HCT116 (cell line): ENCODE measurements at regions not wholly inside any gene's neighbourhood (a gene's known extent, or its start where the extent isn't known, plus 50 kb on each side); places are given as distances from the start of the nearest gene placed in this dataset.

Experiments
- ATAC-seq: fragments of 200-7000 bp; cut with Tn5 transposase; 2 replicates; pipeline ENCODE4 v1.9.1; 2020; ENCODE audit warnings: mild to moderate bottlenecking, moderate library complexity
- BruUV-seq: library from RNA; stranded (reverse); fragments of 400-500 nt; replicated peaks from 2 replicates; lab custom pipeline; 2021; lab: Mats Ljungman, UMichigan
- CTCF ChIA-PET: fragments of 300-600 bp; sonication (Branson Sonifier 250); formaldehyde crosslinking; loops from one replicate; lab custom pipeline; 2021; ENCODE audit warnings: antibody characterized with exemption; lab: Charles Lee
- POLR2A ChIA-PET: fragments of 300-600, 350-600 bp; sonication (Branson Sonifier 250); formaldehyde crosslinking; loops from one replicate; lab custom pipeline; 2021; ENCODE audit warnings: antibody characterized with exemption; lab: Charles Lee
- RAD21 ChIA-PET, 2 experiments: fragments of 300-600 bp; sonication (Branson Sonifier 250); formaldehyde crosslinking; loops; one replicate each; lab custom pipeline; 2023; ENCODE audit warnings: low total read pairs in 2 of 2; ENCODE audit not compliant: uncharacterized antibody in 2 of 2, unreplicated experiment in 2 of 2, low non-redundant PET in 1 of 2; lab: Charles Lee
- DNase-seq: peaks from one replicate; pipeline ENCODE4 v3.0.0-alpha.2; 2010; ENCODE audit warnings: low read depth, low spot score
- H2AFZ ChIP-seq: fragments of 200-600 bp; shearing (Covaris generic), sonication (generic); 2 replicates; pipeline ENCODE4 v1.6.1; 2017; ENCODE audit warnings: low read depth, mixed run types, mixed read lengths, antibody characterized with exemption, low read length; ENCODE audit not compliant: poor library complexity, severe bottlenecking
- H3K27ac ChIP-seq: 2 replicates; pipeline ENCODE4 v1.5.1; 2012; ENCODE audit warnings: low read depth, low read length
- H3K27me3 ChIP-seq: fragments of 200-600 bp; sonication (generic); 2 replicates; pipeline ENCODE4 v1.6.1; 2016; ENCODE audit warnings: mixed run types, low read length, mixed read lengths; ENCODE audit not compliant: insufficient read depth
- H3K36me3 ChIP-seq, 2 experiments: fragments of 200-500 bp in 1 of 2; fragments of 200-600 bp in 1 of 2; sonication (Bioruptor generic) in 1 of 2; sonication (generic) in 1 of 2; 2 replicates each; pipeline versions ENCODE4 v1.5.1 to v1.6.1; 2014 to 2016; ENCODE audit warnings: low read length in 2 of 2, inconsistent platforms in 1 of 2, mixed read lengths in 1 of 2, mixed run types in 1 of 2; ENCODE audit not compliant: insufficient read depth in 2 of 2, control insufficient read depth in 1 of 2
- H3K4me1 ChIP-seq, 2 experiments: fragments of 200-600 bp in 1 of 2; sonication (generic) in 1 of 2; 2 replicates each; pipeline versions ENCODE4 v1.5.1 to v1.6.1; 2012 to 2017; ENCODE audit warnings: low read length in 2 of 2, inconsistent platforms in 1 of 2, mild to moderate bottlenecking in 1 of 2, mixed read lengths in 1 of 2, mixed run types in 1 of 2, moderate library complexity in 1 of 2; ENCODE audit not compliant: insufficient read depth in 2 of 2, control insufficient read depth in 1 of 2
- H3K4me2 ChIP-seq: fragments of 200-600 bp; sonication (generic); 2 replicates; pipeline ENCODE4 v1.6.1; 2017; ENCODE audit warnings: mixed run types, low read length, mixed read lengths
- H3K4me3 ChIP-seq, 2 experiments: fragments of 200-600 bp in 1 of 2; sonication (generic) in 1 of 2; replicated peaks in 1 of 2; 2 replicates each; pipeline ENCODE4 v1.5.1; 2011 to 2016; ENCODE audit warnings: low read length in 2 of 2, control low read depth in 1 of 2, low read depth in 1 of 2, mild to moderate bottlenecking in 1 of 2, mixed read lengths in 1 of 2, mixed run types in 1 of 2
- H3K79me2 ChIP-seq: fragments of 200-600 bp; sonication (generic); 2 replicates; pipeline ENCODE4 v1.6.1; 2017; ENCODE audit warnings: mild to moderate bottlenecking, mixed run types, low read length, moderate library complexity, mixed read lengths; ENCODE audit not compliant: insufficient read depth
- H3K9ac ChIP-seq: fragments of 200-600 bp; sonication (generic); 2 replicates; pipeline ENCODE4 v1.6.1; 2016; ENCODE audit warnings: low read length, mixed read lengths
- H3K9me2 ChIP-seq: fragments of 200-600 bp; sonication (generic), shearing (Covaris generic); 2 replicates; pipeline ENCODE4 v1.6.1; 2017; ENCODE audit warnings: mixed run types, mild to moderate bottlenecking, moderate library complexity; ENCODE audit not compliant: insufficient read depth
- H3K9me3 ChIP-seq, 2 experiments: fragments of 200-500 bp in 1 of 2; fragments of 200-600 bp in 1 of 2; sonication (Bioruptor generic) in 1 of 2; sonication (generic) in 1 of 2; 2 replicates each; pipeline ENCODE4 v1.6.1; 2014 to 2017; ENCODE audit warnings: low read length in 2 of 2, mixed read lengths in 2 of 2, inconsistent platforms in 1 of 2, low read depth in 1 of 2, mild to moderate bottlenecking in 1 of 2, mixed run types in 1 of 2, moderate library complexity in 1 of 2; ENCODE audit not compliant: control insufficient read depth in 1 of 2, insufficient read depth in 1 of 2
- H4K20me1 ChIP-seq: fragments of 200-600 bp; sonication (generic), shearing (Covaris generic); 2 replicates; pipeline ENCODE4 v1.6.1; 2017; ENCODE audit warnings: mixed run types, mild to moderate bottlenecking, moderate library complexity; ENCODE audit not compliant: insufficient read depth
- ELF1 ChIP-seq: IDR thresholded peaks from 2 replicates; pipeline ENCODE4 v1.6.1; 2012; ENCODE audit warnings: low read depth, borderline replicate concordance
- POLR2A ChIP-seq: IDR thresholded peaks from 2 replicates; pipeline ENCODE4 v1.7.0; 2011; ENCODE audit warnings: borderline replicate concordance; ENCODE audit not compliant: insufficient read depth, insufficient read length; ENCODE audit errors: extremely low read depth
- REST ChIP-seq: IDR thresholded peaks from 2 replicates; pipeline ENCODE4 v1.6.1; 2012; ENCODE audit warnings: low read depth
- TCF7L2 ChIP-seq: IDR thresholded peaks from 2 replicates; pipeline ENCODE4 v1.7.0; 2011; ENCODE audit warnings: borderline replicate concordance, inconsistent platforms; ENCODE audit not compliant: insufficient read depth, insufficient read length; ENCODE audit errors: extremely low read depth
- ZBTB33 ChIP-seq: IDR thresholded peaks from 2 replicates; pipeline ENCODE4 v1.6.1; 2011; ENCODE audit warnings: mild to moderate bottlenecking, low read length, moderate library complexity; ENCODE audit not compliant: insufficient replicate concordance; ENCODE audit errors: extremely low read depth
- intact Hi-C: fragments of 100-400 bp; cut with micrococcal nuclease; formaldehyde crosslinking; loops from 2 replicates; pipeline ENCODE4 v1.10.0; 2022

- no peaks in the 10 kb centered on the region for H3K27me3 ChIP-seq
- no peaks in the 10 kb centered on the region for H4K20me1 ChIP-seq
- no TSS peak for BruUV-seq
- no peak overlapping the region for H3K27ac ChIP-seq
- no peaks in the 10 kb centered on the region for H3K9me2 ChIP-seq
- ChIA-PET POLR2A (interaction anchor here (0.5 to 1.1 kb wide), 2 partner anchors 9 to 637 kb away, joined by 5 read pairs; no protein-coding TSS in a partner anchor), CTCF (interaction anchor here (0.8 to 3.1 kb wide), 4 partner anchors 10 to 161 kb away, joined by 3 to 26 read pairs (median 6); no protein-coding TSS in a partner anchor), RAD21 (no interaction called here)
- ATAC-seq: no peak
- no peak overlapping the region for H3K9ac ChIP-seq
- no peak for TF ChIP-seq POLR2A
- no peak for TF ChIP-seq REST
- TF ChIP-seq TCF7L2: peak; percentile 78
- TF ChIP-seq ZBTB33: no peak
- no peak for TF ChIP-seq ELF1
- H3K4me1 ChIP-seq: peaks cover 24 to 32% of the 10 kb centered on the region in 2 experiments
- no peaks in the 10 kb centered on the region for H3K9me3 ChIP-seq
- H3K79me2 ChIP-seq: no peaks in the 10 kb centered on the region
- H2AFZ ChIP-seq: peak overlapping the region; percentile 17
- no peaks in the 10 kb centered on the region for H3K36me3 ChIP-seq
- intact Hi-C loops: no loop called here
- H3K4me3 ChIP-seq: no peak overlapping the region
- H3K4me2 ChIP-seq: no peak overlapping the region
- DNase-seq: no peak
These were observed 209.7 kb upstream of the CDKN3 start for GRCh38 chr14:54186821-54187763.
